Natural killer cell (primary cell): ENCODE measurements at regions not wholly inside any gene's neighbourhood (a gene's known extent, or its start where the extent isn't known, plus 50 kb on each side); places are given as distances from the start of the nearest gene placed in this dataset.

ENCODE experiments used
- ATAC-seq, 3 donors: fragments of 150-1000 bp in 2 of 3; fragments of 200-7000 bp in 1 of 3; cut with Tn5 transposase; 1 replicate in 1 of 3; 2 replicates in 2 of 3; pipeline ENCODE4 v1.10.0; 2021; ENCODE audit warnings: mild to moderate bottlenecking in 2 of 3, moderate library complexity in 2 of 3
- DNase-seq, 2 donors: peaks; one replicate each; pipeline versions ENCODE4 v3.0.0 to v3.0.0-alpha.2; 2013 to 2021; ENCODE audit warnings: mixed read lengths in 1 of 2
- H3K27ac ChIP-seq: one replicate; pipeline ENCODE4 v1.5.1; 2013; ENCODE audit warnings: mild to moderate bottlenecking, low read length
- H3K27me3 ChIP-seq: one replicate; pipeline ENCODE4 v1.6.1; 2013; ENCODE audit warnings: low read length; ENCODE audit not compliant: control insufficient read depth, insufficient read depth
- H3K36me3 ChIP-seq: one replicate; pipeline ENCODE4 v1.6.1; 2013; ENCODE audit warnings: low read length; ENCODE audit not compliant: control insufficient read depth, insufficient read depth
- H3K4me1 ChIP-seq: one replicate; pipeline ENCODE4 v1.6.1; 2013; ENCODE audit warnings: low read length; ENCODE audit not compliant: control insufficient read depth, insufficient read depth
- H3K4me3 ChIP-seq: one replicate; pipeline ENCODE4 v1.5.1; 2013; ENCODE audit warnings: low read length
- H3K9me3 ChIP-seq: one replicate; pipeline ENCODE4 v1.6.1; 2013; ENCODE audit warnings: low read length; ENCODE audit not compliant: control insufficient read depth, insufficient read depth
- H3K27ac Mint-ChIP-seq, 2 donors: one replicate each; pipeline ENCODE4 v1.8.0; 2022; ENCODE audit warnings: mild to moderate bottlenecking in 2 of 2, mixed read lengths in 2 of 2, moderate library complexity in 1 of 2
- H3K27me3 Mint-ChIP-seq, 2 donors: one replicate each; pipeline ENCODE4 v1.8.0; 2022; ENCODE audit warnings: low read depth in 2 of 2, mixed read lengths in 2 of 2
- H3K36me3 Mint-ChIP-seq: one replicate; pipeline ENCODE4 v1.8.0; 2022; ENCODE audit warnings: mixed read lengths
- H3K4me1 Mint-ChIP-seq, 2 donors: one replicate each; pipeline ENCODE4 v1.8.0; 2022; ENCODE audit warnings: mixed read lengths in 2 of 2
- H3K4me3 Mint-ChIP-seq: one replicate; pipeline ENCODE4 v1.8.0; 2022; ENCODE audit warnings: mild to moderate bottlenecking, moderate library complexity, mixed read lengths
- H3K9me3 Mint-ChIP-seq, 2 donors: one replicate each; pipeline ENCODE4 v1.8.0; 2022; ENCODE audit warnings: mixed read lengths in 2 of 2
- WGBS: methylation state at CpG from one replicate; pipeline ENCODE4 v1.1.7; 2013; ENCODE audit warnings: missing lambda C conversion rate; ENCODE audit not compliant: insufficient coverage; 5-methylcytosine and 5-hydroxymethylcytosine counted together
- intact Hi-C: fragments of 100-400 bp; cut with micrococcal nuclease; formaldehyde crosslinking; loops from one replicate; pipeline ENCODE4 v1.14.2; 2022
- TF ChIP-seq, protein P1 (sequence below): fragments of 200-600 bp; IDR thresholded peaks from one replicate; pipeline ENCODE4 v1.8.0; 2022; ENCODE audit warnings: antibody characterized with exemption

DNA sequence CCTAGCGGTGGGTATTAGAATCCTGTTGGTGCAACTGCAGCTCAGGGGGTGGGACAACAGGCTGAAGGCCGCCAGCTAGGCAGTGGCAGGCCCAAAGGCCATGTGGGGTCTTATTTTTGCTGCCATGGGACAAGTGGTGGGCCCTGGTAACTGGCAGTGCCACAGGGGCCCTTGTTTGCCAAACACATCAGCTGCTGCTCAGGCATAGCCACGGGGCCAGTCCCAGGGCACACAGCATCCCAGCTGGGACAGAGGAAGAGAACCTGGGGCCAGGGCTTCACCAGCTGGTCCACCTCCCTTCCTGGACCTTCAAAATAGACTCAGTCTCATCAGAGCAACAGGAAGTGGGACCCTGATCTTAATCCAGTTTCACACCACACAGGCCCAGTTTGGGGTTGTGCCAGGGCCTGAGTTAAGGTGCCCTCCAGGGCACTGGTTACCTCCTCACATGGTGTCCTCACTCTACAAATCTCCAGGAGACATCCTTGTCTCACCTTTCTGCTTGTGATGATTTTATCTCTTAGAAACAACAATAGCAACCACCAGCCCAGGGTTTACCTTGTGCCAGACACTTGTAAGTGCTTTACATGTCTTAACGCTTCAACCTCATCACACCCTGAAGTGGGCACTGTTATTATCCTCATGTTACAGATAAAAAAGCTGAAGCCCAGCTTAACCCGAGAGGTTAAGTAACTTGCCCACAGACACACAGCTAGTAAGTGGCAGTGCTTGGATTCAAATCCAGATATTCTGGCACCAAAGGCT, 98.5 kb downstream of the GYPC start:
- intact Hi-C loops: no loop called here
- Mint-ChIP-seq H3K4me3 (no peak overlapping the region), H3K27ac (peak overlapping the region; percentile 26 to 68), H3K4me1 (peaks cover 8 to 21% of the 10 kb centered on the region in 2 donors), H3K36me3 (no peaks in the 10 kb centered on the region), H3K27me3 (peaks cover 3 to 7% of the 10 kb centered on the region in 2 donors), H3K9me3 (no peaks in the 10 kb centered on the region)
- Histone ChIP-seq H3K4me1 (peaks cover 11% of the 10 kb centered on the region), H3K9me3 (no peaks in the 10 kb centered on the region), H3K4me3 (no peak overlapping the region), H3K36me3 (no peaks in the 10 kb centered on the region), H3K27ac (no peak overlapping the region), H3K27me3 (no peaks in the 10 kb centered on the region)
- peak; percentile 28 to 54 (median 36) for ATAC-seq
- 52% methylated on average over 5 of the region's 5 CpGs for WGBS
- TF ChIP-seq, protein P1, sequence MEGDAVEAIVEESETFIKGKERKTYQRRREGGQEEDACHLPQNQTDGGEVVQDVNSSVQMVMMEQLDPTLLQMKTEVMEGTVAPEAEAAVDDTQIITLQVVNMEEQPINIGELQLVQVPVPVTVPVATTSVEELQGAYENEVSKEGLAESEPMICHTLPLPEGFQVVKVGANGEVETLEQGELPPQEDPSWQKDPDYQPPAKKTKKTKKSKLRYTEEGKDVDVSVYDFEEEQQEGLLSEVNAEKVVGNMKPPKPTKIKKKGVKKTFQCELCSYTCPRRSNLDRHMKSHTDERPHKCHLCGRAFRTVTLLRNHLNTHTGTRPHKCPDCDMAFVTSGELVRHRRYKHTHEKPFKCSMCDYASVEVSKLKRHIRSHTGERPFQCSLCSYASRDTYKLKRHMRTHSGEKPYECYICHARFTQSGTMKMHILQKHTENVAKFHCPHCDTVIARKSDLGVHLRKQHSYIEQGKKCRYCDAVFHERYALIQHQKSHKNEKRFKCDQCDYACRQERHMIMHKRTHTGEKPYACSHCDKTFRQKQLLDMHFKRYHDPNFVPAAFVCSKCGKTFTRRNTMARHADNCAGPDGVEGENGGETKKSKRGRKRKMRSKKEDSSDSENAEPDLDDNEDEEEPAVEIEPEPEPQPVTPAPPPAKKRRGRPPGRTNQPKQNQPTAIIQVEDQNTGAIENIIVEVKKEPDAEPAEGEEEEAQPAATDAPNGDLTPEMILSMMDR: no peak
- DNase-seq: peak in 1 of 2 donors; percentile 10

DNA sequence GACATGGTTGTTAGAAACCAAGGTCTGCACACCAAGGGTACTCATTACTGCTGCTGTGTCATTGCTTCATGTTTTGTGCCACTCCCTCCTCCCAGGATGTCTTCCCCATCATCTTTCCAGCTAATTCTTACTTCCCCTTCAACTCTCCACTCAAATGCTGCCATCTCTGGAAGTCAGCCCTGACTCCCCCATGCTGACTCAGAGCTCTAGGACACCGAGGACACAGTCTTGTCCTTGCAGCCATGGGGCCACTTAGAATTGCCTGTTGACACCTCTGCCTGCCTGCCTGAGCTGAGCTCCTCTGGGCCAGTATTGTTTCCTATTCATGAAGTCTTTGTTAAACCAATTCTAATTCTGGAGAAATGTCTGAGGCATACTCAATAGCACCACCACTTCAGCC, 100.2 kb downstream of the GYPC start:
- Mint-ChIP-seq H3K36me3 (no peaks in the 10 kb centered on the region), H3K27me3 (peaks cover 0 to 7% of the 10 kb centered on the region in 2 donors), H3K27ac (peak overlapping the region in 1 of 2 donors; percentile 2), H3K9me3 (no peaks in the 10 kb centered on the region), H3K4me3 (no peak overlapping the region), H3K4me1 (peaks cover 16 to 24% of the 10 kb centered on the region in 2 donors)
- no peaks in the 10 kb centered on the region for H3K27me3 ChIP-seq
- DNase-seq: no peak
- TF ChIP-seq, protein P1: no peak
- H3K9me3 ChIP-seq: no peaks in the 10 kb centered on the region
- H3K36me3 ChIP-seq: no peaks in the 10 kb centered on the region
- intact Hi-C loops: no loop called here
- no peak for ATAC-seq
- H3K4me1 ChIP-seq: peaks cover 12% of the 10 kb centered on the region
- WGBS: 67% methylated on average over 1 of the region's 1 CpG
- no peak overlapping the region for H3K27ac ChIP-seq
- H3K4me3 ChIP-seq: no peak overlapping the region

DNA sequence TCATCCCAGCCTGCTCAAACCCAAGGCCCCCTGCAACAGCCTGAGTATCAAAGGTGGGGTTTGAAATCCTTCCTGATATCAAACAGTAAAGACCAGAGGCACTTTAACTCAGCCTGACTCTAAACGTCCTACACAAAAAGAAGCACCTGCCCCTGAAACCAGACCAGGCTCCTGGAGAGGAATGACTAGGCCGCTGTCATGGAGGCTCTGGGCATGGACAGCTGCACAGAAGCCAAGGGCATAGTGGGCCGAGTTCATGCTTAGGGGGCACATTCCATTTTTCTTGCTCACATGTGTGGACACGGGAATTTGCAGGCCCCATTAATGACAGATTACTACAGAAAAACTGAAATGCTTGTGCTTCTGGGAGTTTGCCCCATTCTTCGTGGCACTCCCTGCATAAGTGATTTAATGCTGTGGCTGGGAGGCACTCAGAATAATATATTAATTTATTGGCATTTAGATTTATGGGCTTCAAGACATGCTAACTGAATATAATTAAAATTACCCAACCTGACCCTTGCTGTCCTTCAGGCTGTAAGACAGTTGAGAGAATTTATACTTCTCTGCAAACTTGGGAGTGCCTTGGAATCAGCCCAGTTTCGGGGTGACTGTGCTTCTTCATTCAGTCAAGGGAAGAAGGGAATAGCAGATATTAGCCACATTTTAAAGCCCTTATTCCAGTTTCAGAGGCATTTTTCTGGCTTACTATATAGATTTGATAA, 105.5 kb downstream of the GYPC start:
- no peaks in the 10 kb centered on the region for H3K27me3 ChIP-seq
- peaks cover 27 to 39% of the 10 kb centered on the region in 2 donors for H3K4me1 Mint-ChIP-seq
- peak overlapping the region; percentile 70 for H3K4me3 Mint-ChIP-seq
- no peaks in the 10 kb centered on the region for H3K9me3 ChIP-seq
- peak overlapping the region; percentile 39 to 61 for H3K27ac Mint-ChIP-seq
- intact Hi-C loops: no loop called here
- TF ChIP-seq, protein P1: no peak
- 93% methylated on average over 6 of the region's 6 CpGs for WGBS
- H3K36me3 Mint-ChIP-seq: no peaks in the 10 kb centered on the region
- DNase-seq: no peak
- H3K36me3 ChIP-seq: no peaks in the 10 kb centered on the region
- H3K9me3 Mint-ChIP-seq: no peaks in the 10 kb centered on the region
- H3K27ac ChIP-seq: no peak overlapping the region
- H3K4me1 ChIP-seq: peaks cover 18% of the 10 kb centered on the region
- H3K27me3 Mint-ChIP-seq: peaks cover 9 to 12% of the 10 kb centered on the region in 2 donors
- no peak for ATAC-seq
- no peak overlapping the region for H3K4me3 ChIP-seq
